ENCODE measurements at regions not wholly inside any gene's neighbourhood (a gene's known extent, or its start where the extent isn't known, plus 50 kb on each side); places are given as distances from the start of the nearest gene placed in this dataset.

DNA sequence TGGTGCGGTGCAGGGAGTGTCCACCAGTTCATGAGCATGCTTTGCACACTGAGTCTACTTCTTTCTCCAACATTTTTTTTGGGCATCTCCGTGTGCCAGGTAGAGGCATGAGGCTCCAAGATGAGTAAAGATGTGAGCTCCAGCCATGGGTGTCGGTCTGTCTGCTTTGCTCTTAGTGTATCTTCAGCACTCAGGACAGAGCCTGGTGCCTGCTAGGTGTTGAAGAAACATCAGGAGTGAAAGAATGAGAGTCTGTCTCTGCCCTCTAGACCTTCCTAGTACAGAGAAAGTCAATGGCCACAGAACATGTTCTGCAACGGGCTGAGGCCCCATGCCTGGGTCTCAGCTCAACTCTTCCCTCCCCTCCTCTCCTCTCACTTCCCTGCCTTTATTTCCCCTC, 486.5 kb downstream of the TBC1D22A start:
- TF ChIP-seq, protein P1, sequence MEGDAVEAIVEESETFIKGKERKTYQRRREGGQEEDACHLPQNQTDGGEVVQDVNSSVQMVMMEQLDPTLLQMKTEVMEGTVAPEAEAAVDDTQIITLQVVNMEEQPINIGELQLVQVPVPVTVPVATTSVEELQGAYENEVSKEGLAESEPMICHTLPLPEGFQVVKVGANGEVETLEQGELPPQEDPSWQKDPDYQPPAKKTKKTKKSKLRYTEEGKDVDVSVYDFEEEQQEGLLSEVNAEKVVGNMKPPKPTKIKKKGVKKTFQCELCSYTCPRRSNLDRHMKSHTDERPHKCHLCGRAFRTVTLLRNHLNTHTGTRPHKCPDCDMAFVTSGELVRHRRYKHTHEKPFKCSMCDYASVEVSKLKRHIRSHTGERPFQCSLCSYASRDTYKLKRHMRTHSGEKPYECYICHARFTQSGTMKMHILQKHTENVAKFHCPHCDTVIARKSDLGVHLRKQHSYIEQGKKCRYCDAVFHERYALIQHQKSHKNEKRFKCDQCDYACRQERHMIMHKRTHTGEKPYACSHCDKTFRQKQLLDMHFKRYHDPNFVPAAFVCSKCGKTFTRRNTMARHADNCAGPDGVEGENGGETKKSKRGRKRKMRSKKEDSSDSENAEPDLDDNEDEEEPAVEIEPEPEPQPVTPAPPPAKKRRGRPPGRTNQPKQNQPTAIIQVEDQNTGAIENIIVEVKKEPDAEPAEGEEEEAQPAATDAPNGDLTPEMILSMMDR (conservative IDR thresholded peaks at IDR 0.05; ENCODE audit: low read depth, low read length) = no peak
- H3K4me3 ChIP-seq (ENCODE audit: low read depth, low read length) = no peak overlapping the region
- DNase-seq (ENCODE audit: low read depth) = no peak

DNA sequence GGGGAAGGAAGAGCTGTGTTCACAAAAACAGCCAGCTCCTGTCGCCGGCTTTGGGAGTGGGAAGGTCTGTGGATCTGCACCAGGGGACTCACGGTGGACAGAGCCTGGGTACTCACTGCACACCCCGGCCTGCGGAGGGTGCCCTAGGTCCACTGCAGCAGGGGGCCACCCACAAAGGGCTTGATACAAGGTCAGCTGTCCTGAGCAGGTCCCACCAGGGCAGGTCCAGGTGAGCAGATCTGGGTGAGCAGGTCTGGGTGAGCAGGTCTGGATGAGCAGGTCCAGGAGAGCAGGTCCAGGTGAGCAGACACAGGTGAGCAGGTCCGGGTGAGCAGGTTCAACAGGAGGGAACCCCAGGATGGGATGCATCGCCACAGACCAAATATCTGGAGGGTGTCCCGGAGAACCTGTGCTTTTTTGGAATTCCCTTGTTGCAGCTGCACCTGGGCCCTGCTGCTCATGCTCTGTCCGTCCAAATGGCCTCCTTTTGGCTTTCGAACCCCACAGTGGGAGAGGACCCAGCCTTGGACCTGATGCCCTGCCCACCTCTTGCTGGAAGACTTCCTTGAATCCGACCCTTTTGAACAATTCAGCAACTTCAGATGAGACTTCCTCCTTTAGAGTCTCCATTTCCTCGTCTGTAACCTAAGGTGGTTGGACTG, 485.3 kb downstream of the TBC1D22A start:
- no peak overlapping the region for H3K4me3 ChIP-seq (ENCODE audit: low read depth, low read length)
- TF ChIP-seq, protein P1 (conservative IDR thresholded peaks at IDR 0.05; ENCODE audit: low read depth, low read length) = no peak

DNA sequence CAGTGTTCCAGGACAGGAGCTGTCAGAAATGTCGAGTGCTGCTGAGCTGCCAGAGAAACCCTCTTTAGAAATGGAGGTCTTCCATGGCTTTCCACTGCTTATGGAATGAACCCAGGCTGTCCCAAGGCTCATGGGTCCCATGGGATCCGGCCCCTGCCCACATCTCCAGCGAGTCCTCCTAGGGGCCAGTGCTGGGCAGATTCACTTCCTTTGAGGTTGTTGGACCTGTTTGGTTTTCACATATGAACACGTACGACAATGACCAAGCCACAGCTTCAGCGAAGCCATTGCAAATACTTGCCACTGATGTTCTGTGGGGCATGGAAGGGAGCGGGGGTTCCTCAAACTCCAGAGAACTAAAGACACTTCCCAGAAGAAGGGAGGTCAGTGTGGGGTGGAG, 483.3 kb downstream of the TBC1D22A start:
- H3K4me3 ChIP-seq (ENCODE audit: low read depth, low read length) = no peak overlapping the region
- TF ChIP-seq, protein P1 (conservative IDR thresholded peaks at IDR 0.05; ENCODE audit: low read depth, low read length) = no peak
- no peak for DNase-seq (ENCODE audit: low read depth)

More for the DNA sequence above, 485.3 kb downstream of the TBC1D22A start:
- no peak for DNase-seq (ENCODE audit: low read depth)

DNA sequence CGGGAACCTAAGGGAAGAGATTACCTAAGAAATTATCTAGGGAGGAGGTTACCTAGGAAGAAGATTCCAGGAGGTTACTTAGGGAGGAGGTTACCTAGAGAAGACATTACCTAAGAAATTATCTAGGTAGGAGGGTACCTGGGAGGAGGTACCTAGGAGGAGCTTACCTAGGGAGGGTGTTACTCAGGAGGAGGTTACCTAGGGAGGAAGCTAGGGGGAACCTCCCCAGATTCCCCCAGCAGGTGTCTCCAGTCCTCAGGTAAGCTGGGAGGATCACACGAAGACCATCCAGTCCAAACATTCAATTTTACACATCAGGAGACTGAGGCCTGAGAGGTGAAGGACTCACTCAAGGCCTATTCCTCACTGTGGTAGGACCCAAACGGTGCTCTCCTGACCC, 482.8 kb downstream of the TBC1D22A start:
- no peak overlapping the region for H3K4me3 ChIP-seq (ENCODE audit: low read depth, low read length)
- TF ChIP-seq, protein P1 (conservative IDR thresholded peaks at IDR 0.05; ENCODE audit: low read depth, low read length) = no peak
- DNase-seq (ENCODE audit: low read depth) = no peak

DNA sequence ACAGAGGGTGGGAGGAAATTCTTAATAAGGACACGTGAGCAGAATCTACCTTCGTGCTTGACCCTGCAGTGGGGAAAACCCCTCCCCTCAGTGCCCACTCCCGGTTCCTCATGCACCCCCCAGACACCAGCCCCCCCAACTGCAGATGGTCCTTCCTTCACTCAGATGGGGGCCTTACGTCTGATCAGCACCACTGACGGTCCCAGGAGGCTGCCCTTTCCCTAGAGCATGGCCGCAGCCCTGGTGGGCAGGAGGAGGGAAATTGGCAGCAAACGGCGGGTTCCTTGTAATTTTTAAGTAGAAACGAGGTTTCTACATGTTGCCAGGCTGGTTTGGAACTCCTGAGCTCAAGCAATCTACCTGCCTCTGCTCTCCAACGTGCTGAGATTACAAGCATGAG, 477.7 kb downstream of the TBC1D22A start:
- H3K4me3 ChIP-seq (ENCODE audit: low read depth, low read length) = no peak overlapping the region
- TF ChIP-seq, protein P1 (conservative IDR thresholded peaks at IDR 0.05; ENCODE audit: low read depth, low read length) = no peak
- DNase-seq (ENCODE audit: low read depth) = no peak

DNA sequence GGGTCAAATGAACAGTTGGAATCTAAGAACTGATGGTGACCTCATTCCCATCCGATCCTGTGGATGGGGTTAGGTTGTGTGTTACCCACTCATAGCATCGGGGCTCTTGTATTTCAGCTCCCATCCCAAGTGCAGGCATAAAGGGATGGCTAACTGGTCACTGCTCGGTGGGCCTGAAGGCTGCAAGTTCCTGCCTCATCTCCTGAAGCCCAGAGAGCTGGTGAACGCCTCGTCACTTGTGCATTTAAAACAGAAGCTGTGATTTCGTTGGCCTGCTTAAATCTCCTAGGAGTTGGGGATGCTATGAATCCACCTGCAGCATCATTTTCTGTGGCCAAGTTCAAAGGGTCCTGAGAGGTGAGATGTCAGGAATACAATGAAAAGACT, 477.0 kb downstream of the TBC1D22A start:
- no peak for DNase-seq (ENCODE audit: low read depth)
- H3K4me3 ChIP-seq (ENCODE audit: low read depth, low read length) = no peak overlapping the region
- TF ChIP-seq, protein P1 (conservative IDR thresholded peaks at IDR 0.05; ENCODE audit: low read depth, low read length) = no peak
